HEK293 (cell line): ENCODE measurements at regions not wholly inside any gene's neighbourhood (a gene's known extent, or its start where the extent isn't known, plus 50 kb on each side); places are given as distances from the start of the nearest gene placed in this dataset.

ENCODE experiments used
- CTCF ChIP-seq: fragments of 450-650 bp; formaldehyde crosslinking; IDR thresholded peaks from 2 replicates; pipeline ENCODE4 v1.5.1; 2016; ENCODE audit warnings: missing biosample characterization, missing genetic modification characterization
- SCRT2 ChIP-seq: fragments of 450-650 bp; formaldehyde crosslinking; IDR thresholded peaks from 2 replicates; pipeline ENCODE4 v1.5.1; 2016; ENCODE audit warnings: missing biosample characterization, missing genetic modification characterization
- ZNF121 ChIP-seq: fragments of 450-650 bp; formaldehyde crosslinking; IDR thresholded peaks from 2 replicates; pipeline ENCODE4 v1.5.1; 2016; ENCODE audit warnings: missing biosample characterization, missing genetic modification characterization
- ZNF133 ChIP-seq: fragments of 450-650 bp; formaldehyde crosslinking; IDR thresholded peaks from 2 replicates; pipeline ENCODE4 v1.5.1; 2016; ENCODE audit warnings: missing biosample characterization, missing genetic modification characterization
- ZNF274 ChIP-seq, 2 experiments: fragments of 200-500 bp in 1 of 2; fragments of 450-650 bp in 1 of 2; sonication (Bioruptor generic) in 1 of 2; formaldehyde crosslinking in 1 of 2; IDR thresholded peaks; 2 replicates each; pipeline versions ENCODE4 v1.5.1 to v1.6.1; 2014 to 2016; ENCODE audit warnings: borderline replicate concordance in 1 of 2, inconsistent platforms in 1 of 2, low read length in 1 of 2, missing biosample characterization in 1 of 2, missing genetic modification characterization in 1 of 2
- TF ChIP-seq, protein P1 (sequence below): fragments of 450-650 bp; formaldehyde crosslinking; IDR thresholded peaks from 2 replicates; pipeline ENCODE4 v1.5.1; 2016; ENCODE audit warnings: missing biosample characterization, missing genetic modification characterization
- TF ChIP-seq, protein P2 (sequence below): fragments of 450-650 bp; formaldehyde crosslinking; IDR thresholded peaks from 2 replicates; pipeline ENCODE4 v1.5.1; 2016; ENCODE audit warnings: missing biosample characterization, missing genetic modification characterization
- TF ChIP-seq, protein P3 (sequence below): fragments of 450-650 bp; formaldehyde crosslinking; IDR thresholded peaks from 2 replicates; pipeline ENCODE4 v1.5.1; 2016; ENCODE audit warnings: missing biosample characterization, missing genetic modification characterization

DNA sequence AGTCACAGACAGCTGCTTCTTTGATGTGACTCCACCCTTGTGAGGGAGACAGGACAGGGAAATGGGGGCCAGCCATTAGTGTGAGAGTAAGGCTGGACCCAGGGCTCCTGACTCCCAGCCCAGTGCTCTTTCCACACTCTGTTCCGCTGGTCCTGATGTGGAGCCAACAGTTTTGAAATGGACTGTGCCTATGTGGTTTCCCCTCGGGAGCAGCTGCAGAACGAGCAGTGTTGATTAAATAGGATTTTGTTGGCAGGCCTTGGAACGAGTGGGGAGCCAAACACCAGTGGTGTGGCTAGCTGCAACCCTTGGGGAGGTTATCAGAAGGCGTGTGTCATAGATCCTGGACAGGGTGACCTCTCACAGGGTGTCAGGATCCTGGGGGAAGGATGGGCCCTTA is 66.5 kb upstream of the AMPD3 start:
- TF ChIP-seq, protein P1, sequence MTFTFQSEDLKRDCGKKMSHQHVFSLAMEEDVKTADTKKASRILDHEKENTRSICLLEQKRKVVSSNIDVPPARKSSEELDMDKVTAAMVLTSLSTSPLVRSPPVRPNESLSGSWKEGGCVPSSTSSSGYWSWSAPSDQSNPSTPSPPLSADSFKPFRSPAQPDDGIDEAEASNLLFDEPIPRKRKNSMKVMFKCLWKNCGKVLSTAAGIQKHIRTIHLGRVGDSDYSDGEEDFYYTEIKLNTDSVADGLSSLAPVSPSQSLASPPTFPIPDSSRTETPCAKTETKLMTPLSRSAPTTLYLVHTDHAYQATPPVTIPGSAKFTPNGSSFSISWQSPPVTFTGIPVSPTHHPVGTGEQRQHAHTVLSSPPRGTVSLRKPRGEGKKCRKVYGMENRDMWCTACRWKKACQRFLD, result no peak
- TF ChIP-seq, protein P2, sequence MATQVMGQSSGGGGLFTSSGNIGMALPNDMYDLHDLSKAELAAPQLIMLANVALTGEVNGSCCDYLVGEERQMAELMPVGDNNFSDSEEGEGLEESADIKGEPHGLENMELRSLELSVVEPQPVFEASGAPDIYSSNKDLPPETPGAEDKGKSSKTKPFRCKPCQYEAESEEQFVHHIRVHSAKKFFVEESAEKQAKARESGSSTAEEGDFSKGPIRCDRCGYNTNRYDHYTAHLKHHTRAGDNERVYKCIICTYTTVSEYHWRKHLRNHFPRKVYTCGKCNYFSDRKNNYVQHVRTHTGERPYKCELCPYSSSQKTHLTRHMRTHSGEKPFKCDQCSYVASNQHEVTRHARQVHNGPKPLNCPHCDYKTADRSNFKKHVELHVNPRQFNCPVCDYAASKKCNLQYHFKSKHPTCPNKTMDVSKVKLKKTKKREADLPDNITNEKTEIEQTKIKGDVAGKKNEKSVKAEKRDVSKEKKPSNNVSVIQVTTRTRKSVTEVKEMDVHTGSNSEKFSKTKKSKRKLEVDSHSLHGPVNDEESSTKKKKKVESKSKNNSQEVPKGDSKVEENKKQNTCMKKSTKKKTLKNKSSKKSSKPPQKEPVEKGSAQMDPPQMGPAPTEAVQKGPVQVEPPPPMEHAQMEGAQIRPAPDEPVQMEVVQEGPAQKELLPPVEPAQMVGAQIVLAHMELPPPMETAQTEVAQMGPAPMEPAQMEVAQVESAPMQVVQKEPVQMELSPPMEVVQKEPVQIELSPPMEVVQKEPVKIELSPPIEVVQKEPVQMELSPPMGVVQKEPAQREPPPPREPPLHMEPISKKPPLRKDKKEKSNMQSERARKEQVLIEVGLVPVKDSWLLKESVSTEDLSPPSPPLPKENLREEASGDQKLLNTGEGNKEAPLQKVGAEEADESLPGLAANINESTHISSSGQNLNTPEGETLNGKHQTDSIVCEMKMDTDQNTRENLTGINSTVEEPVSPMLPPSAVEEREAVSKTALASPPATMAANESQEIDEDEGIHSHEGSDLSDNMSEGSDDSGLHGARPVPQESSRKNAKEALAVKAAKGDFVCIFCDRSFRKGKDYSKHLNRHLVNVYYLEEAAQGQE (tag by site-specific recombination), result no peak
- TF ChIP-seq, protein P3, sequence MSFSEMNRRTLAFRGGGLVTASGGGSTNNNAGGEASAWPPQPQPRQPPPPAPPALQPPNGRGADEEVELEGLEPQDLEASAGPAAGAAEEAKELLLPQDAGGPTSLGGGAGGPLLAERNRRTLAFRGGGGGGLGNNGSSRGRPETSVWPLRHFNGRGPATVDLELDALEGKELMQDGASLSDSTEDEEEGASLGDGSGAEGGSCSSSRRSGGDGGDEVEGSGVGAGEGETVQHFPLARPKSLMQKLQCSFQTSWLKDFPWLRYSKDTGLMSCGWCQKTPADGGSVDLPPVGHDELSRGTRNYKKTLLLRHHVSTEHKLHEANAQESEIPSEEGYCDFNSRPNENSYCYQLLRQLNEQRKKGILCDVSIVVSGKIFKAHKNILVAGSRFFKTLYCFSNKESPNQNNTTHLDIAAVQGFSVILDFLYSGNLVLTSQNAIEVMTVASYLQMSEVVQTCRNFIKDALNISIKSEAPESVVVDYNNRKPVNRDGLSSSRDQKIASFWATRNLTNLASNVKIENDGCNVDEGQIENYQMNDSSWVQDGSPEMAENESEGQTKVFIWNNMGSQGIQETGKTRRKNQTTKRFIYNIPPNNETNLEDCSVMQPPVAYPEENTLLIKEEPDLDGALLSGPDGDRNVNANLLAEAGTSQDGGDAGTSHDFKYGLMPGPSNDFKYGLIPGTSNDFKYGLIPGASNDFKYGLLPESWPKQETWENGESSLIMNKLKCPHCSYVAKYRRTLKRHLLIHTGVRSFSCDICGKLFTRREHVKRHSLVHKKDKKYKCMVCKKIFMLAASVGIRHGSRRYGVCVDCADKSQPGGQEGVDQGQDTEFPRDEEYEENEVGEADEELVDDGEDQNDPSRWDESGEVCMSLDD (tag by site-specific recombination), result no peak
- TF ChIP-seq CTCF (tag by site-specific recombination), result no peak
- no peak for TF ChIP-seq ZNF121 (tag by site-specific recombination)
- no peak for TF ChIP-seq ZNF274 (IDR thresholded peaks at IDR 0.05; ENCODE audit: low read length)
- no peak for TF ChIP-seq ZNF274 (tag by site-specific recombination; IDR thresholded peaks at IDR 0.05; ENCODE audit: borderline replicate concordance)
- no peak for TF ChIP-seq SCRT2 (tag by site-specific recombination)
- no peak for TF ChIP-seq ZNF133 (tag by site-specific recombination)
